Stimulated activated naive CD8-positive, alpha-beta T cell treated with anti-CD3 and anti-CD28 coated beads, Interleukin-15, amount 100 ng/mL, for 72 hours (primary cell): ENCODE measurements at regions not wholly inside any gene's neighbourhood (a gene's known extent, or its start where the extent isn't known, plus 50 kb on each side); places are given as distances from the start of the nearest gene placed in this dataset.

Experiments used
- ATAC-seq: fragments of 150-1000 bp; cut with Tn5 transposase; 2 replicates; pipeline ENCODE4 v1.10.0; 2021; ENCODE audit warnings: mild to moderate bottlenecking, moderate library complexity
- DNase-seq, 2 donors: peaks; one replicate each; pipeline ENCODE4 v3.0.0; 2021 to 2022
- H3K27ac Mint-ChIP-seq, 2 donors: one replicate each; pipeline ENCODE4 v1.8.0; 2022; ENCODE audit warnings: mild to moderate bottlenecking in 2 of 2, mixed read lengths in 2 of 2, moderate library complexity in 2 of 2
- H3K27me3 Mint-ChIP-seq: one replicate; pipeline ENCODE4 v1.8.0; 2022; ENCODE audit warnings: mixed read lengths
- H3K4me1 Mint-ChIP-seq: one replicate; pipeline ENCODE4 v1.8.0; 2022; ENCODE audit warnings: mild to moderate bottlenecking, mixed read lengths
- H3K4me3 Mint-ChIP-seq, 2 donors: one replicate each; pipeline ENCODE4 v1.8.0; 2022; ENCODE audit warnings: mild to moderate bottlenecking in 2 of 2, mixed read lengths in 2 of 2, moderate library complexity in 1 of 2
- H3K9me3 Mint-ChIP-seq, 2 donors: one replicate each; pipeline ENCODE4 v1.8.0; 2022; ENCODE audit warnings: mixed read lengths in 2 of 2

GRCh38 chr6:165858586-165858985 lies 195.5 kb upstream of the PDE10A start:
- DNase-seq (no peak), ATAC-seq (no peak)
- no peaks in the 10 kb centered on the region for H3K9me3 Mint-ChIP-seq
- H3K27me3 Mint-ChIP-seq, result peaks cover 74% of the 10 kb centered on the region
- H3K27ac Mint-ChIP-seq, result no peak overlapping the region
- H3K4me1 Mint-ChIP-seq, result no peaks in the 10 kb centered on the region
- H3K4me3 Mint-ChIP-seq, result no peak overlapping the region

- H3K4me1 Mint-ChIP-seq, result no peaks in the 10 kb centered on the region
- no peak overlapping the region for H3K4me3 Mint-ChIP-seq
- no peak overlapping the region for H3K27ac Mint-ChIP-seq
- ATAC-seq (no peak), DNase-seq (no peak)
- no peaks in the 10 kb centered on the region for H3K9me3 Mint-ChIP-seq
- H3K27me3 Mint-ChIP-seq, result peaks cover 81% of the 10 kb centered on the region
Observed at GRCh38 chr6:165855856-165856255, 192.8 kb upstream of the PDE10A start.

DNA sequence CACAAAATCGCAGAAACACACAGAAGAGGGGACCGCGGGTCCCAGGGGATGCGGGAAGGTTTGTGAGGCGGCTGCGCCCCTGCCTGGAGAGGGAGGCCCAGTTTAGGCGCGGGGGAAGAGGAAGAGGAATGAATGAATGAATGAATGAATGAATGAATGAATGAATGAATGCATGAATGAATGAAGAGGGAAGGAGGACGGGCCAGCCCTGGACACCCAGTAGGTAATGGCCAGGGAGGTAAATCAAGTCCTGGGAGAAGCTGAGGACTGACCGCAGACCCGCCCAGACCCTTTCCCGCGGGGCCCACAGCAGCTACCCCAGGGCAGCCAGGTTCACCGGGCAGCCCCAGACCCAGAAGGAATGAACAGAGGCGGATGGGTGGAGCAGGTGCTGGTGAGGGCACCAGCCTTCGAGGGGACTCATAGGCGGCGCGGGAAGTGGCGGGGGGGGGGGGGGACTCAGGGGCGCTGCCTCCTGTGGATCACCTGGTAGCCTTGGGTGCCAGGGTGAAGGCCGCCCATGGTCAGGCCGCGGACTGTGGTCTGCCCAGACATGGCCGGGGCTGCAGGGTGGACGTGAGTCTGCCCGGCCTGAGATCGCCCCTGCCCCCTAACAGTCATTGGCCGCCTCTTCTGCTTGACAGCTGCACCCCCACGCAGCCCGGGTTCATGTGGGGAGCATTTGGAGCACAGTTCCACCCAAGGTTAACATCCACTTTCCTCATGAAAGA lies 192.0 kb upstream of the PDE10A start:
- ATAC-seq (no peak), DNase-seq (no peak)
- H3K4me3 Mint-ChIP-seq, result no peak overlapping the region
- no peak overlapping the region for H3K27ac Mint-ChIP-seq
- no peaks in the 10 kb centered on the region for H3K9me3 Mint-ChIP-seq
- H3K27me3 Mint-ChIP-seq, result peaks cover 81% of the 10 kb centered on the region
- peaks cover 3% of the 10 kb centered on the region for H3K4me1 Mint-ChIP-seq

DNA sequence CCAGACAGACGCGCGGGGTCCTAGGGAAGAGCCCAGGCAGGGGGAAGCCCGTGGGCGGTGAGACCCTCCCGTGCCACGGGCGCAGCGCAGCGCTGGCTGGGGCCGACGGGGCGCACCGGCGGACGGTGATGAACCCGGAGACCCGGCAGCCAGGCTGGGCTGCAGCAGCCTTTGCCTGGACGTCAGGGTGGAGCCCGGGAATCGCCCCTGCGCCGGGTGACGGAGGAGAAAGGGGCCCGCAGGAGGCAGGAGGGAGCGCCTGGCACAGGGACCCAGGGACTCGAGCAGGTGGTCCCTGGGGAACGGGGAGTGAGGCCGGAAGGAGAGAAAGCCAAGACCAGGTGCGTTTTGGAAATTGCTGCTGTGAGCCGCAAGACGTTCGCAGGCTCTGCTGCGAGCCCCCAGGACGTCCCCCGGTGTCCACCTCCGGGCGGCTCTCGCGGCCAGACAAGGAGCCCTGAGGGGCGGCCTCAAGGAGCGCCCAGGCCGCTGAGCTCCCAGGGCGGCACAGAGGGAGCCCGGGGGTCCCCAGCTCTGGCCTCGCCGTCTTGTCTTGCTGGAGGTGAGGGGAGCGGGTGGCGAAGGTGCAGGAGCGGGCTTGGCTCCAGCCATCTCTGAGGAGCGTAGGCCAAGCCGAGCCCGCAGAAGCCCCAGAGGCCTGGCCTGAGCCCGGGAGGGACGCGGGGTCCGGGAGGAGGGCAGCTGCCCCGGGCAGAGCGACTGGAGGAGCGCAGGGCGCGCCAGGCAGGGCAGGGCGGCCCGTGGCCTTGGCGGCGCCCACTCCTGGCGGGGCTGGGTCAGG lies 191.2 kb upstream of the PDE10A start:
- no peak for DNase-seq
- H3K27me3 Mint-ChIP-seq, result peaks cover 87% of the 10 kb centered on the region
- ATAC-seq, result peak; percentile 19
- no peak overlapping the region for H3K4me3 Mint-ChIP-seq
- no peak overlapping the region for H3K27ac Mint-ChIP-seq
- H3K9me3 Mint-ChIP-seq, result no peaks in the 10 kb centered on the region
- H3K4me1 Mint-ChIP-seq, result peaks cover 10% of the 10 kb centered on the region

DNA sequence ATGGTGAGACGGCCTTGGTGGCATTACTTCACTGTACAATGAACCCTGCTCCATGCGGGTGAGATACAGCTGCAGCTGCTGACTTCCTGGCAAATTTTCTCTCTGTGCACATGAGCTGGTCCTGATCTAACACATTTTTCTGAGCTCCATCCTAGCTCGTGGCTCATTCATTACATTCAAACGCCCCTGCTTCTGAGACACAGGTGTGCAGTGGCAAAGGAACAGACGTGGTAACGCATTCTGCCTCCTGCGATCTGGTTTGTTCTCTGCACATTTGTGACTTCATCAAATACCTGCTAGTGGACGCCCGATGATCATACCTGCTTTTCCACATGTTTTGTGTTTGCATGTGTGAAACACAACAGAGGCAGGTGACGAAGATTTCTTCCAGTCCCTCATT lies 189.6 kb upstream of the PDE10A start:
- H3K4me3 Mint-ChIP-seq, result no peak overlapping the region
- H3K9me3 Mint-ChIP-seq, result no peaks in the 10 kb centered on the region
- H3K27ac Mint-ChIP-seq, result no peak overlapping the region
- no peak for ATAC-seq
- H3K27me3 Mint-ChIP-seq, result peaks cover 95% of the 10 kb centered on the region
- peaks cover 10% of the 10 kb centered on the region for H3K4me1 Mint-ChIP-seq
- DNase-seq, result no peak

DNA sequence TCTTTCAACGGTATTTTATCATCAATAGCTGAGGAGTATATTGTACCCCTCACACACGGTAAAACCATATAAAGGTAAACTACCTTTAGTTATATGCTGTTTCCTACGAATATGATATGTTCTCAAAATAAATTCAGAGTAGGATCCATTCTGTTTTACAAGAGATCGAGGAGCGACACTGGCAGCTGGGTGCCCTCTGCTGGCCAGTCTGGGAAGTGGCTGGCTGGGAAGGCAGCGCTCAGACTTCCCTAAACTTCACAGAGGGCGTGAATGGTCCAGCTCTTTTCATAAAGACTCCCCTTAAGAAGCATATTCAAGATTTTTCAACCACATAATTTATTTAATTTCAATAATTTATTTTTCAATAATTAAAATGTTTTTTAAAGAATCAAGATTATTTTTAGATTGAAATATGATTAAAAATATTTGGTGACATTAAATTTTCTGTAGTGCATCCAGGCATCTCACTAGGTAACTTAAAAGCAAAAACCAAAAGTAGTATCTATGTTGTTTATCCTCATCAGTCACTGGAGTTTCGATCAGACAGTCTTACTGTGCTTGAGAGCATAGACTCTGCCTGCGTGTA lies 187.5 kb upstream of the PDE10A start:
- no peak overlapping the region for H3K4me3 Mint-ChIP-seq
- peaks cover 10% of the 10 kb centered on the region for H3K4me1 Mint-ChIP-seq
- DNase-seq (peak; percentile 34 to 53), ATAC-seq (no peak)
- no peak overlapping the region for H3K27ac Mint-ChIP-seq
- no peaks in the 10 kb centered on the region for H3K9me3 Mint-ChIP-seq
- peaks cover 96% of the 10 kb centered on the region for H3K27me3 Mint-ChIP-seq

- Mint-ChIP-seq H3K9me3 (no peaks in the 10 kb centered on the region), H3K27ac (no peak overlapping the region), H3K27me3 (peaks cover 96% of the 10 kb centered on the region), H3K4me1 (peaks cover 10% of the 10 kb centered on the region), H3K4me3 (no peak overlapping the region)
- no peak for DNase-seq
- no peak for ATAC-seq
Observed at GRCh38 chr6:165849534-165850430, 186.7 kb upstream of the PDE10A start.

GRCh38 chr6:165848086-165848426 lies 185.0 kb upstream of the PDE10A start:
- H3K4me1 Mint-ChIP-seq, result peaks cover 10% of the 10 kb centered on the region
- ATAC-seq (no peak), DNase-seq (no peak)
- H3K4me3 Mint-ChIP-seq, result no peak overlapping the region
- no peaks in the 10 kb centered on the region for H3K9me3 Mint-ChIP-seq
- peaks cover 90% of the 10 kb centered on the region for H3K27me3 Mint-ChIP-seq
- H3K27ac Mint-ChIP-seq, result no peak overlapping the region

- H3K27me3 Mint-ChIP-seq, result peaks cover 90% of the 10 kb centered on the region
Observed at GRCh38 chr6:165847407-165848085, 184.5 kb upstream of the PDE10A start.

GRCh38 chr6:165846123-165846966 lies 183.3 kb upstream of the PDE10A start:
- Mint-ChIP-seq H3K4me3 (no peak overlapping the region), H3K9me3 (no peaks in the 10 kb centered on the region), H3K4me1 (peaks cover 10% of the 10 kb centered on the region), H3K27ac (no peak overlapping the region), H3K27me3 (peaks cover 82% of the 10 kb centered on the region)
- no peak for ATAC-seq
- no peak for DNase-seq

More at GRCh38 chr6:165847407-165848085, 184.5 kb upstream of the PDE10A start:
- DNase-seq (no peak), ATAC-seq (no peak)
- no peak overlapping the region for H3K27ac Mint-ChIP-seq
- H3K4me1 Mint-ChIP-seq, result peaks cover 10% of the 10 kb centered on the region
- no peak overlapping the region for H3K4me3 Mint-ChIP-seq
- H3K9me3 Mint-ChIP-seq, result no peaks in the 10 kb centered on the region

DNA sequence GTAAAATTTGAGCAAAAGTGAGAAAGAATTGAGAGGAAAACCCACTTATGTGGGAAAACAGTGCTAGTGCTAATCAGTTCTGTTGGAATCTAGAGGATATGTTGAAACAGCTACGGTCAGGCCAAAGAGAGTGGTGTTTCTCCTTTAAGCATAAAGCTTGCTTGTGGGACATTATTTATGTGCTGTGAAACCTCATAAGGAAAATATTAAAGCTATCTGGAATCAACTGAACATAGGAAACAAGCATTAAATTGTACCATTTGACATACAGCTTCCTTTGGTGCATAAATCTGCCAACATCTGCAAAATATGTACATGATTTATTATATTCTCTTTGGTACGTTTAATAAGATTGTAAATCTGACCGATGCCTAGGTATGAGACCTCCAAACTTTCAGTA lies 182.5 kb upstream of the PDE10A start:
- peaks cover 73% of the 10 kb centered on the region for H3K27me3 Mint-ChIP-seq
- H3K27ac Mint-ChIP-seq, result no peak overlapping the region
- no peak overlapping the region for H3K4me3 Mint-ChIP-seq
- DNase-seq, result no peak
- no peaks in the 10 kb centered on the region for H3K9me3 Mint-ChIP-seq
- ATAC-seq, result no peak
- peaks cover 10% of the 10 kb centered on the region for H3K4me1 Mint-ChIP-seq

- H3K27me3 Mint-ChIP-seq, result peaks cover 67% of the 10 kb centered on the region
Observed at GRCh38 chr6:165844801-165845364, 181.8 kb upstream of the PDE10A start.

GRCh38 chr6:165844232-165844631 lies 181.2 kb upstream of the PDE10A start:
- no peak for ATAC-seq
- Mint-ChIP-seq H3K27me3 (peaks cover 61% of the 10 kb centered on the region), H3K9me3 (no peaks in the 10 kb centered on the region), H3K4me1 (no peaks in the 10 kb centered on the region), H3K4me3 (no peak overlapping the region), H3K27ac (no peak overlapping the region)
- no peak for DNase-seq

More at GRCh38 chr6:165844801-165845364, 181.8 kb upstream of the PDE10A start:
- H3K4me3 Mint-ChIP-seq, result no peak overlapping the region
- no peak overlapping the region for H3K27ac Mint-ChIP-seq
- ATAC-seq, result no peak
- peaks cover 6% of the 10 kb centered on the region for H3K4me1 Mint-ChIP-seq
- DNase-seq, result no peak
- H3K9me3 Mint-ChIP-seq, result no peaks in the 10 kb centered on the region

- Mint-ChIP-seq H3K4me1 (no peaks in the 10 kb centered on the region), H3K9me3 (no peaks in the 10 kb centered on the region), H3K4me3 (no peak overlapping the region), H3K27me3 (peaks cover 57% of the 10 kb centered on the region), H3K27ac (no peak overlapping the region)
- no peak for ATAC-seq
- no peak for DNase-seq
Observed at GRCh38 chr6:165843568-165844113, 180.6 kb upstream of the PDE10A start.
